HCT116 (cell line): ENCODE measurements at regions not wholly inside any gene's neighbourhood (a gene's known extent, or its start where the extent isn't known, plus 50 kb on each side); places are given as distances from the start of the nearest gene placed in this dataset.

Experiments used
- ATAC-seq: fragments of 200-7000 bp; cut with Tn5 transposase; 2 replicates; pipeline ENCODE4 v1.9.1; 2020; ENCODE audit warnings: mild to moderate bottlenecking, moderate library complexity
- BruUV-seq: library from RNA; stranded (reverse); fragments of 400-500 nt; replicated peaks from 2 replicates; lab custom pipeline; 2021; lab: Mats Ljungman, UMichigan
- CTCF ChIA-PET: fragments of 300-600 bp; sonication (Branson Sonifier 250); formaldehyde crosslinking; loops from one replicate; lab custom pipeline; 2021; ENCODE audit warnings: antibody characterized with exemption; lab: Charles Lee
- POLR2A ChIA-PET: fragments of 300-600, 350-600 bp; sonication (Branson Sonifier 250); formaldehyde crosslinking; loops from one replicate; lab custom pipeline; 2021; ENCODE audit warnings: antibody characterized with exemption; lab: Charles Lee
- RAD21 ChIA-PET, 2 experiments: fragments of 300-600 bp; sonication (Branson Sonifier 250); formaldehyde crosslinking; loops; one replicate each; lab custom pipeline; 2023; ENCODE audit warnings: low total read pairs in 2 of 2; ENCODE audit not compliant: uncharacterized antibody in 2 of 2, unreplicated experiment in 2 of 2, low non-redundant PET in 1 of 2; lab: Charles Lee
- DNase-seq: peaks from one replicate; pipeline ENCODE4 v3.0.0-alpha.2; 2010; ENCODE audit warnings: low read depth, low spot score
- H2AFZ ChIP-seq: fragments of 200-600 bp; shearing (Covaris generic), sonication (generic); 2 replicates; pipeline ENCODE4 v1.6.1; 2017; ENCODE audit warnings: low read depth, mixed run types, mixed read lengths, antibody characterized with exemption, low read length; ENCODE audit not compliant: poor library complexity, severe bottlenecking
- H3K27ac ChIP-seq: 2 replicates; pipeline ENCODE4 v1.5.1; 2012; ENCODE audit warnings: low read depth, low read length
- H3K27me3 ChIP-seq: fragments of 200-600 bp; sonication (generic); 2 replicates; pipeline ENCODE4 v1.6.1; 2016; ENCODE audit warnings: mixed run types, low read length, mixed read lengths; ENCODE audit not compliant: insufficient read depth
- H3K36me3 ChIP-seq, 2 experiments: fragments of 200-500 bp in 1 of 2; fragments of 200-600 bp in 1 of 2; sonication (Bioruptor generic) in 1 of 2; sonication (generic) in 1 of 2; 2 replicates each; pipeline versions ENCODE4 v1.5.1 to v1.6.1; 2014 to 2016; ENCODE audit warnings: low read length in 2 of 2, inconsistent platforms in 1 of 2, mixed read lengths in 1 of 2, mixed run types in 1 of 2; ENCODE audit not compliant: insufficient read depth in 2 of 2, control insufficient read depth in 1 of 2
- H3K4me1 ChIP-seq, 2 experiments: fragments of 200-600 bp in 1 of 2; sonication (generic) in 1 of 2; 2 replicates each; pipeline versions ENCODE4 v1.5.1 to v1.6.1; 2012 to 2017; ENCODE audit warnings: low read length in 2 of 2, inconsistent platforms in 1 of 2, mild to moderate bottlenecking in 1 of 2, mixed read lengths in 1 of 2, mixed run types in 1 of 2, moderate library complexity in 1 of 2; ENCODE audit not compliant: insufficient read depth in 2 of 2, control insufficient read depth in 1 of 2
- H3K4me2 ChIP-seq: fragments of 200-600 bp; sonication (generic); 2 replicates; pipeline ENCODE4 v1.6.1; 2017; ENCODE audit warnings: mixed run types, low read length, mixed read lengths
- H3K4me3 ChIP-seq, 2 experiments: fragments of 200-600 bp in 1 of 2; sonication (generic) in 1 of 2; replicated peaks in 1 of 2; 2 replicates each; pipeline ENCODE4 v1.5.1; 2011 to 2016; ENCODE audit warnings: low read length in 2 of 2, control low read depth in 1 of 2, low read depth in 1 of 2, mild to moderate bottlenecking in 1 of 2, mixed read lengths in 1 of 2, mixed run types in 1 of 2
- H3K79me2 ChIP-seq: fragments of 200-600 bp; sonication (generic); 2 replicates; pipeline ENCODE4 v1.6.1; 2017; ENCODE audit warnings: mild to moderate bottlenecking, mixed run types, low read length, moderate library complexity, mixed read lengths; ENCODE audit not compliant: insufficient read depth
- H3K9ac ChIP-seq: fragments of 200-600 bp; sonication (generic); 2 replicates; pipeline ENCODE4 v1.6.1; 2016; ENCODE audit warnings: low read length, mixed read lengths
- H3K9me2 ChIP-seq: fragments of 200-600 bp; sonication (generic), shearing (Covaris generic); 2 replicates; pipeline ENCODE4 v1.6.1; 2017; ENCODE audit warnings: mixed run types, mild to moderate bottlenecking, moderate library complexity; ENCODE audit not compliant: insufficient read depth
- H3K9me3 ChIP-seq, 2 experiments: fragments of 200-500 bp in 1 of 2; fragments of 200-600 bp in 1 of 2; sonication (Bioruptor generic) in 1 of 2; sonication (generic) in 1 of 2; 2 replicates each; pipeline ENCODE4 v1.6.1; 2014 to 2017; ENCODE audit warnings: low read length in 2 of 2, mixed read lengths in 2 of 2, inconsistent platforms in 1 of 2, low read depth in 1 of 2, mild to moderate bottlenecking in 1 of 2, mixed run types in 1 of 2, moderate library complexity in 1 of 2; ENCODE audit not compliant: control insufficient read depth in 1 of 2, insufficient read depth in 1 of 2
- H4K20me1 ChIP-seq: fragments of 200-600 bp; sonication (generic), shearing (Covaris generic); 2 replicates; pipeline ENCODE4 v1.6.1; 2017; ENCODE audit warnings: mixed run types, mild to moderate bottlenecking, moderate library complexity; ENCODE audit not compliant: insufficient read depth
- CBX3 ChIP-seq: IDR thresholded peaks from 2 replicates; pipeline ENCODE4 v1.6.1; 2012; ENCODE audit warnings: low read depth
- CEBPB ChIP-seq: IDR thresholded peaks from 2 replicates; pipeline ENCODE4 v1.6.1; 2012; ENCODE audit warnings: low read depth
- ELF1 ChIP-seq: IDR thresholded peaks from 2 replicates; pipeline ENCODE4 v1.6.1; 2012; ENCODE audit warnings: low read depth, borderline replicate concordance
- EZH2 ChIP-seq: fragments of 200-600 bp; sonication (generic); IDR thresholded peaks from 2 replicates; pipeline ENCODE4 v1.6.1; 2017; ENCODE audit warnings: antibody characterized with exemption, mixed run types
- EZH2phosphoT487 ChIP-seq: fragments of 200-600 bp; IDR thresholded peaks from 2 replicates; pipeline ENCODE4 v1.6.1; 2018; ENCODE audit warnings: antibody characterized with exemption, borderline replicate concordance
- JUND ChIP-seq: IDR thresholded peaks from 2 replicates; pipeline ENCODE4 v1.6.1; 2012
- POLR2A ChIP-seq: IDR thresholded peaks from 2 replicates; pipeline ENCODE4 v1.7.0; 2011; ENCODE audit warnings: borderline replicate concordance; ENCODE audit not compliant: insufficient read depth, insufficient read length; ENCODE audit errors: extremely low read depth
- RAD21 ChIP-seq: IDR thresholded peaks from 2 replicates; pipeline ENCODE4 v1.6.1; 2012; ENCODE audit warnings: low read depth, mild to moderate bottlenecking
- REST ChIP-seq: IDR thresholded peaks from 2 replicates; pipeline ENCODE4 v1.6.1; 2012; ENCODE audit warnings: low read depth
- SRF ChIP-seq: IDR thresholded peaks from 2 replicates; pipeline ENCODE4 v1.6.1; 2012; ENCODE audit warnings: low read depth
- YY1 ChIP-seq: IDR thresholded peaks from 2 replicates; pipeline ENCODE4 v1.6.1; 2011; ENCODE audit warnings: low read length, low read depth, moderate library complexity, mild to moderate bottlenecking; ENCODE audit not compliant: insufficient replicate concordance; ENCODE audit errors: extremely low read depth
- ZBTB33 ChIP-seq: IDR thresholded peaks from 2 replicates; pipeline ENCODE4 v1.6.1; 2011; ENCODE audit warnings: mild to moderate bottlenecking, low read length, moderate library complexity; ENCODE audit not compliant: insufficient replicate concordance; ENCODE audit errors: extremely low read depth
- ZNF274 ChIP-seq: fragments of 200-500 bp; sonication (Bioruptor generic); IDR thresholded peaks from 2 replicates; pipeline ENCODE4 v1.6.1; 2014; ENCODE audit warnings: mild to moderate bottlenecking, low read depth, low read length, inconsistent platforms
- intact Hi-C: fragments of 100-400 bp; cut with micrococcal nuclease; formaldehyde crosslinking; loops from 2 replicates; pipeline ENCODE4 v1.10.0; 2022

DNA sequence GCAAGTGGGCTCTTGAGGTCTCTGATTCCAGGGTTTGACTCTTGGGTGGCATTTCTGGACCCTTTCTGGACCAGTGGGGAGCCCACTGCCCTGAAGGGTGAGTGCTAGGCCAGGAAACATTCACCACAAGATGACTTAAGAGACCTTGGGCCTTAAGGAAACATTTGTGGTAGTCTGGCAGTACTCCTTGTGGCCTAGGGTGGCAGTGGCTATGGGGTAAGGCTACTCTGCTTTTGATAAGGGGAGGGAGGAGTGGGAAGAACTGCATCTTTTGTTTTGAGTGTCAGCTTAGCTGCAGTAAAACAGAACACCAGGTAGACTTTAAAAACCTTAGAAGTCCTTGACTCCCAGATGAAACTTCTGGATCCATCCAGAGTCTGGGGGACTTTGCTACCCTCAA, 529.3 kb upstream of the LRRC7 start (continued):
- TF ChIP-seq REST: no peak

DNA sequence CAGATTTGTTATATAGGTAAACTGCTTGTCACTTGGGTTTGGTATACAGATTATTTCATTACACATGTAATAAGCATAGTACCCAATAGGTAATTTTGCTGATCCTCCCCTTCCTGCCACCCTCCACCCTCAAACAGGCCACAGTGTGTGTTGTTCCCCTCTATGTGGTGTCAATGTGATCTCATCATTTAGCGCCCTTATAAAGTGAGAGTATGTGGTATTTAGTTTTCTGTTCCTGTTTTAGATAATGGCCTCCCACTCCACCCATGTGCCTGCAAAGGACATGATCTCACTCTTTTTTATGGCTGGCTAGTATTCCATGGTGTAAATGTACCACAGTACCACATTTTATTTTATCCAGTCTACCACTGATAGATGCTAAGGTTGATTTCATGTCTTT, 522.1 kb upstream of the LRRC7 start:
- POLR2A ChIA-PET: no interaction called here

More for the DNA sequence above, 522.1 kb upstream of the LRRC7 start:
- Histone ChIP-seq H3K36me3 (no peaks in the 10 kb centered on the region), H3K9me3 (no peaks in the 10 kb centered on the region), H3K27ac (no peak overlapping the region), H3K27me3 (no peaks in the 10 kb centered on the region), H3K4me2 (no peak overlapping the region), H3K9ac (no peak overlapping the region), H3K79me2 (no peaks in the 10 kb centered on the region), H3K4me1 (no peaks in the 10 kb centered on the region), H3K9me2 (no peaks in the 10 kb centered on the region), H3K4me3 (no peak overlapping the region), H4K20me1 (no peaks in the 10 kb centered on the region), H2AFZ (no peak overlapping the region)
- no TSS peak for BruUV-seq
- ATAC-seq: no peak
- intact Hi-C loops: no loop called here
- ChIA-PET RAD21 (no interaction called here), CTCF (no interaction called here)
- no peak for DNase-seq
- TF ChIP-seq POLR2A: no peak
- TF ChIP-seq YY1: no peak
- no peak for TF ChIP-seq ZBTB33
- no peak for TF ChIP-seq ELF1
- TF ChIP-seq RAD21: no peak
- TF ChIP-seq EZH2phosphoT487: no peak
- no peak for TF ChIP-seq CBX3
- no peak for TF ChIP-seq CEBPB
- TF ChIP-seq EZH2: no peak
- TF ChIP-seq REST: no peak
- no peak for TF ChIP-seq ZNF274
- TF ChIP-seq SRF: no peak
- TF ChIP-seq JUND: no peak
